ENCODE measurements at regions not wholly inside any gene's neighbourhood (a gene's known extent, or its start where the extent isn't known, plus 50 kb on each side); places are given as distances from the start of the nearest gene placed in this dataset.

DNA sequence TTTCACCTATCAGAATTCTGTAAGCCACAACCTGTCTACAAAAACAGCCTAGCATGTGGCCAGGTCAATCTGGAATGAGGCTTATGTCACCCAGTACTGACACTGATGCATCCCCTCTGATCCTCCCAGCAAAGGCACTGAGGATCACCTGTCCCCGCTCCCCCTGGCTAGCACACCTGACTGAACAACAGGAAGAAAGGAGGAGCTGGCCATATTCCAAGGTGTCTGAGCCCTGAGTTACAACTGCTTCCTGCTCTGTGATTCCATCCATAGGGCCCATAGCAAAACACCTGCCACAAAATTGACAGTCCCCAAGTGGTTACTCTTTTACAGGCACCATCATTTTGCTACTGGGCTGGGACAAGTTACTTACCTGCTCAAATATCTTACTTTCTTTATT, 555.5 kb upstream of the CFAP20DC start:
- H3K36me3 ChIP-seq (replicated peaks; ENCODE audit: insufficient read depth, low read length) = no peaks in the 10 kb centered on the region
- TF ChIP-seq, protein P1, sequence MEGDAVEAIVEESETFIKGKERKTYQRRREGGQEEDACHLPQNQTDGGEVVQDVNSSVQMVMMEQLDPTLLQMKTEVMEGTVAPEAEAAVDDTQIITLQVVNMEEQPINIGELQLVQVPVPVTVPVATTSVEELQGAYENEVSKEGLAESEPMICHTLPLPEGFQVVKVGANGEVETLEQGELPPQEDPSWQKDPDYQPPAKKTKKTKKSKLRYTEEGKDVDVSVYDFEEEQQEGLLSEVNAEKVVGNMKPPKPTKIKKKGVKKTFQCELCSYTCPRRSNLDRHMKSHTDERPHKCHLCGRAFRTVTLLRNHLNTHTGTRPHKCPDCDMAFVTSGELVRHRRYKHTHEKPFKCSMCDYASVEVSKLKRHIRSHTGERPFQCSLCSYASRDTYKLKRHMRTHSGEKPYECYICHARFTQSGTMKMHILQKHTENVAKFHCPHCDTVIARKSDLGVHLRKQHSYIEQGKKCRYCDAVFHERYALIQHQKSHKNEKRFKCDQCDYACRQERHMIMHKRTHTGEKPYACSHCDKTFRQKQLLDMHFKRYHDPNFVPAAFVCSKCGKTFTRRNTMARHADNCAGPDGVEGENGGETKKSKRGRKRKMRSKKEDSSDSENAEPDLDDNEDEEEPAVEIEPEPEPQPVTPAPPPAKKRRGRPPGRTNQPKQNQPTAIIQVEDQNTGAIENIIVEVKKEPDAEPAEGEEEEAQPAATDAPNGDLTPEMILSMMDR (IDR thresholded peaks at IDR 0.05; ENCODE audit: low read length) = no peak
- TF ChIP-seq EZH2phosphoT487 (IDR thresholded peaks at IDR 0.05; ENCODE audit: low read length) (no peak), EZH2 (optimal IDR thresholded peaks at IDR 0.05; ENCODE audit: low read depth, low read length) (no peak)
- no peaks in the 10 kb centered on the region for H3K79me2 ChIP-seq (ENCODE audit: low read length)

DNA sequence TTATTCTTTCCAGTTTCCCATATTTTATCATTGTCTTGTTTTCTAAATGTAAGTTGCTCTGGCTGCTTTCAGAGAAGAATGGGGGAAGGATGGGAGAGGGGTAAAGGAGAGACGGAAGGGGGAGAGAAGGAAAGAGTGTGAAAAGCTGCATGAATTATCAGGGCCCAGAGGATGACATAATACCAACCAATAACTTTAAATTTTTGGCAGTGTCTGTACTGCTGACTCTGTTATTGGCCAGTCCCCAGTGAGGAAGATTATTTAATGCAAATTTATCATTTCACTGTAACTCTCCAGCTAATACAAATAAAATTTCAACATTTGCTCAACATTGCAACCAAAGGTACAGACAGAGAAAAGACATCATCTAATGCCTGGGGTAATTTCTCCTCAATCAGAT, 551.7 kb upstream of the CFAP20DC start:
- Histone ChIP-seq H3K9me3 (replicated peaks; ENCODE audit: insufficient read depth, low read length) (no peaks in the 10 kb centered on the region), H4K20me1 (ENCODE audit: insufficient read depth, low read length) (no peaks in the 10 kb centered on the region), H3K9ac (ENCODE audit: low read length) (no peak overlapping the region), H3K4me1 (ENCODE audit: low read length) (no peaks in the 10 kb centered on the region), H3K79me2 (ENCODE audit: low read length) (no peaks in the 10 kb centered on the region), H3F3A (ENCODE audit: insufficient read depth, low read length) (no peaks in the 10 kb centered on the region), H3K4me2 (ENCODE audit: low read depth, low read length) (no peak overlapping the region), H3K27me3 (replicated peaks; ENCODE audit: insufficient read depth, low read length) (no peaks in the 10 kb centered on the region), H3K27ac (ENCODE audit: low read length) (no peak overlapping the region), H3K9me2 (replicated peaks; ENCODE audit: insufficient read depth, low read length) (no peaks in the 10 kb centered on the region), H3K4me3 (ENCODE audit: low read length) (no peak overlapping the region), H3K36me3 (replicated peaks; ENCODE audit: insufficient read depth, low read length) (no peaks in the 10 kb centered on the region), H2AFZ (ENCODE audit: low read length) (no peak overlapping the region)
- no peak for DNase-seq
- TF ChIP-seq EZH2phosphoT487 (IDR thresholded peaks at IDR 0.05; ENCODE audit: low read length) = no peak
- TF ChIP-seq, protein P1 (IDR thresholded peaks at IDR 0.05; ENCODE audit: low read length) = no peak
- TF ChIP-seq EZH2 (optimal IDR thresholded peaks at IDR 0.05; ENCODE audit: low read depth, low read length) = no peak

More for the DNA sequence above, 555.5 kb upstream of the CFAP20DC start:
- no peaks in the 10 kb centered on the region for H3K9me2 ChIP-seq (replicated peaks; ENCODE audit: insufficient read depth, low read length)
- no peaks in the 10 kb centered on the region for H4K20me1 ChIP-seq (ENCODE audit: insufficient read depth, low read length)
- no peak for DNase-seq
- no peaks in the 10 kb centered on the region for H3F3A ChIP-seq (ENCODE audit: insufficient read depth, low read length)
- H3K27ac ChIP-seq (ENCODE audit: low read length) = no peak overlapping the region
- no peak overlapping the region for H2AFZ ChIP-seq (ENCODE audit: low read length)
- H3K4me1 ChIP-seq (ENCODE audit: low read length) = no peaks in the 10 kb centered on the region
- H3K9ac ChIP-seq (ENCODE audit: low read length) = no peak overlapping the region
- no peak overlapping the region for H3K4me2 ChIP-seq (ENCODE audit: low read depth, low read length)
- no peak overlapping the region for H3K4me3 ChIP-seq (ENCODE audit: low read length)
- H3K9me3 ChIP-seq (replicated peaks; ENCODE audit: insufficient read depth, low read length) = no peaks in the 10 kb centered on the region
- H3K27me3 ChIP-seq (replicated peaks; ENCODE audit: insufficient read depth, low read length) = no peaks in the 10 kb centered on the region

DNA sequence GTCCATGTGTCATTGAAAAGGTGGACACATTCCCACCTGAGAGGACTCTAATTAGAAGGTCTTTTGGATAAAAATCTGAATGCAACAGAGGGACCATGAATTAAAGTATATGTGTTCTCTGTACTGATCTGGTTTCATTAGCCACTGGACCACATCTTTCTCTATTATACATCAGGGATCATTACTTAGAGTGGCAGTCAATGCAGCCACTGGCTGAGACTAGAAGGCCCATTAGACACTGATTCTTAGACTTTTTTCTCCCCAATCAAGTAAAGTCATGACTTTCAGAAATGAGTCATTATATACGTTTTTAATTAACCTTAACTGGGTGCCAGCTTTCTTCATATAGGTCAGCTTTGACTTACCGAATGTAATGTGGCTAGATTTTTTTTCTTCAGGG, 550.8 kb upstream of the CFAP20DC start:
- TF ChIP-seq, protein P1 (IDR thresholded peaks at IDR 0.05; ENCODE audit: low read length) = no peak
- TF ChIP-seq EZH2phosphoT487 (IDR thresholded peaks at IDR 0.05; ENCODE audit: low read length) = no peak
- TF ChIP-seq EZH2 (optimal IDR thresholded peaks at IDR 0.05; ENCODE audit: low read depth, low read length) = no peak
- no peak overlapping the region for H3K9ac ChIP-seq (ENCODE audit: low read length)
- H3K36me3 ChIP-seq (replicated peaks; ENCODE audit: insufficient read depth, low read length) = no peaks in the 10 kb centered on the region
- H3K4me1 ChIP-seq (ENCODE audit: low read length) = no peaks in the 10 kb centered on the region
- no peaks in the 10 kb centered on the region for H3K27me3 ChIP-seq (replicated peaks; ENCODE audit: insufficient read depth, low read length)
- H3K79me2 ChIP-seq (ENCODE audit: low read length) = no peaks in the 10 kb centered on the region
- no peaks in the 10 kb centered on the region for H3K9me3 ChIP-seq (replicated peaks; ENCODE audit: insufficient read depth, low read length)
- no peak overlapping the region for H3K27ac ChIP-seq (ENCODE audit: low read length)
- no peaks in the 10 kb centered on the region for H3F3A ChIP-seq (ENCODE audit: insufficient read depth, low read length)
- H2AFZ ChIP-seq (ENCODE audit: low read length) = no peak overlapping the region
- DNase-seq = no peak
- H3K9me2 ChIP-seq (replicated peaks; ENCODE audit: insufficient read depth, low read length) = no peaks in the 10 kb centered on the region
- H4K20me1 ChIP-seq (ENCODE audit: insufficient read depth, low read length) = no peaks in the 10 kb centered on the region
- H3K4me2 ChIP-seq (ENCODE audit: low read depth, low read length) = no peak overlapping the region
- H3K4me3 ChIP-seq (ENCODE audit: low read length) = no peak overlapping the region

Measured in MM.1S (cell line).